Vagina (tissue), 2 donors: ENCODE measurements at regions not wholly inside any gene's neighbourhood (a gene's known extent, or its start where the extent isn't known, plus 50 kb on each side); places are given as distances from the start of the nearest gene placed in this dataset.

ENCODE experiments used
- CTCF ChIP-seq, 3 experiments: fragments of 450-650 bp in 2 of 3; fragments of 200-600 bp in 1 of 3; sonication (generic) in 1 of 3; IDR thresholded peaks; one replicate each; pipeline ENCODE4 v1.5.1; 2017 to 2019; ENCODE audit warnings: antibody characterized with exemption in 3 of 3, mild to moderate bottlenecking in 2 of 3, moderate library complexity in 2 of 3
- POLR2A ChIP-seq, 2 donors: fragments of 450-650 bp; IDR thresholded peaks; one replicate each; pipeline ENCODE4 v1.6.1; 2017; ENCODE audit warnings: antibody characterized with exemption in 2 of 2, mild to moderate bottlenecking in 2 of 2, moderate library complexity in 2 of 2

GRCh38 chrX:123085311-123085940 lies 98.7 kb upstream of the GRIA3 start:
- no peak for TF ChIP-seq POLR2A (IDR thresholded peaks at IDR 0.05)
- TF ChIP-seq CTCF (IDR thresholded peaks at IDR 0.05), result no peak
